HG03025 (cell line): ENCODE measurements at regions not wholly inside any gene's neighbourhood (a gene's known extent, or its start where the extent isn't known, plus 50 kb on each side); places are given as distances from the start of the nearest gene placed in this dataset.
A peak's percentile ranks its signal among the peaks of the same experiment; 100 is the strongest.
"Not testable (repeated sequence)": the region's sequence is repeated elsewhere in the genome, so short reads cannot be mapped to it uniquely, and the experiment has no call there.

Source experiments
- ATAC-seq: cut with Tn5 transposase; IDR thresholded peaks from one replicate; pipeline ENCODE4 v1.9.1; 2021; ENCODE audit warnings: mild to moderate bottlenecking, moderate library complexity; ENCODE audit not compliant: unreplicated experiment, low FRiP score

DNA sequence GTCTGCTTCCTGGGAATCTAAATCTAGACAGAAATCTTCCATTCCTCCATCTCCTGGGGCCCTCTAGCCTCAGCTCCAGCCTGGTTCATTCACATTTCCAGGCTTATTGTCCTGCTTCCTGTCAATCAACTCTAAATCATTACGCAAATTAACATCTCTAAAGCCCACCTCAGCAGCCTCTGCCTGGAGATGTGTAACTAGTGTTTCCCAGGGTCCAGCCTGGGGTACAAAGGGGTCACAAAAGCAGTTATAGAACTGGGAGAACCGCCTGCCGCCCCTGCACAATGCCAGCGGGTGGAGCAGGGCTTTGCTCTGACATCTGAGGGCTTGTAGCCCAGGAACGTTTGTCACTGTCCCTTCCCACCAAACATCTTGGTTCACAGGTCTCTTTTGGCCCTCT is 373.5 kb downstream of the RRAGC start:
- ATAC-seq, result no peak

DNA sequence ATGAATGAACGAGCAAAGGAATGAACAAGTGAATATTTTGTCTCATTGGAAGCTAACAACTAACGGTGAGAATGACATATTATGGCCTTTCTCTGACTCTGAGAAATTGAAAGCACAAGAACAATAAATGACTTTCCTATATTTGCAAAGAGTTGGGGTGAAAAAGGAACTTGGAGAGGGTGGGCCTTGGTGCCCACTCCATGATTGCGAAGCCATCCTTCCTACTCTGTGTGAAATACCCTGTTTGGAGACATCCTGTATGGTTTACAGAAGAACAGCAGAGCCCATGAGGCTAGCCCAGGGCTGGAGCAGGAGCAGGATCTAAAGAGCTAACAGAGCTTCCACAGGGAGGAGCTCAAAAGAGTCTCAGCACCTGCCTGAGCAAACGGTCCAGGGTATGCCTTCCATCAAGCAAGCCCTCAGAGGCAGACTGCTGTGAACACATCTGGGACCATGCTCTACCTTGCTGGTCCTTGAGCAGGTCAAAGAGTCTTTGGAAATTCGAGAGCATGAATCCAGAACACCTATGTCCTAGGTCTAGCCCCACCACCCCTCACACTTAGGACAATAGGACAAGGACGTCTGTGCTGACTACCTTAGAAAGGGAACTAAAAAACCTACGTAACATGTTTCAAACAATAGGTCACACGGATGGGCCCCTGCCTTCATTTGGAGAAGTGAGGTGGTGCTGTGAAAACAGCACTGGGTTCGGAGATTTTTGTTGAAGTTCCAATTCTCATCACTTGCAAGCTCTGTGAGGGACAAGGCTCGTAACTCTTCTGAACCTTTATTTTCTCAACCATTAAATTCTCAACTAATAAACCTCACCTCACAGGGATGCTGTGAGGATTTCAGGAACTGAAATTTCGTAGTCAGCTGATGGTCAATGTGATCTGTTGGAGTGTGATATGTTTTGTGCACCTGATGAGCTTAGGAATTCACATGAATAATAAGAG is 377.4 kb downstream of the RRAGC start:
- no peak for ATAC-seq

DNA sequence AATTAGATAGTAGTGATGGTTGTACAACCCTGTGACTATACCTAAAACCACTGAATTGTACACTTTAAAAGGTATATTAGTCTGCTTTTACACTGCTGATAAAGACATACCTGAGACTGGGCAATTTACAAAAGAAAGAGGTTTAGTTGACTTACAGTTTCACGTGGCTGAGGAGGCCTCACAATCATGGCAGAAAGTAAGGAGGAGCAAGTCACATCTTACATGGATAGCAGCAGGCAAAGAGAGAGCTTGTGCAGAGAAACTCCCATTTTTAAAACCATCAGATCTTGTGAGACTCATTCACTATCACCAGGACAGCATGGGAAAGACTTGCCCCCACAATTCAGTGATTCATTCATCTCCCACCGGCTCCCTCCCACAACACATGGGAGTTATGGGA is 379.9 kb downstream of the RRAGC start:
- ATAC-seq, result not testable (repeated sequence)

DNA sequence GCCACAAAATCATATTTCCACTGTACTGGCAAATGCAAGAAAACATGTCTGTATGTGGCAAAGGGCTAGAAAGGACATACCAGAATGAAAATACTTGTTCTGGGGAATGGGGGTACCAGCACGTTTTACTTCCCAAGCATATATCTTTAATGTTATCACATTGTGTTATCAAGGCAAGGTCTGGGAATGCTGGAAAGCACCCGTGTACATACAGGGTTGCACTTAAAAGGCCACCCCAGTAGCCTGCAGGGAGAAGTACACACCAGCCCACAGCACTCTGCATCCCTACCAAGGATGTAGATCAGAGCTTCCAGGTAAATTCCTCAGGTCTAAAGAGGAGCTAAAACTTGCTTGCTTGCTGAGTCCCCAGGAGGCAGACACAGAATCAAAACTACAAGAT is 381.8 kb downstream of the RRAGC start:
- ATAC-seq, result no peak

- no peak for ATAC-seq
These were observed 382.8 kb downstream of the RRAGC start for GRCh38 chr1:38476850-38477178.

DNA sequence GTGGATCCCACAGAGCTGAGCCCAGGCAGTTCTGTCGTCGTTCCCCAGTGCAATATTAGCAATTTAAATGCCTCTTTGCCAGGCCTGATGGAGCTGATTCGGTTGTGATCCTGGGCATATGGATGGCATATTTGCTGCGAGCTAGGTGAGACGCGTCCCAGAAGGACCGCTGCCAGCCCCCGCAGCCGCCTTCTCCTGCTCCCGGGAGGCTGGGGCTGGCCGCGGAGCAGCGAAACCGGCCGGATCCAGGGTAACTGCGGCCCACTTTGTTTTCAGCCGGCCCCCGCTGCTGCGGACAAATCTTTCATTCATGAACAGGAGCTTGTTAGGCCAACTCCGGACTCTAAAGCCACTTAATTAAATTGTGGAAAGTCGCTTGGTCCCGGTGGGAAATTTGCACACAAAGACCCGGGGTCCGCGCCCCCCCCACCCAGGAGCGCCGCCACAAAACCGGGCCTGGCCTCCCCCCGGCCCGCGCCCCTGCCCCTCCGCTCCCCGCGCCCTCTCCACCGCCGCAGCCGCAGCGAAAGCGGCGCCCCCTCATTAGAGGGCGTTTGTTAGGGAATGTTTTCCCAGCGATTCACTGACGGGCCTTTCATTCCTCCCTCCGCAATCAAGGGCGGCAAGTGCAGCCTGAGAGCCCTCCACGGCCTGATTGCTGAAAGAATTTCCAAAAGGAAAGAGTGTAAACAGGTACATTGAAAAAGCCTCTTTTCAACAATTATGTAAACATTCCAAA is 383.3 kb downstream of the RRAGC start:
- ATAC-seq, result no peak

- no peak for ATAC-seq
These were observed 384.0 kb downstream of the RRAGC start for GRCh38 chr1:38475624-38476005.

DNA sequence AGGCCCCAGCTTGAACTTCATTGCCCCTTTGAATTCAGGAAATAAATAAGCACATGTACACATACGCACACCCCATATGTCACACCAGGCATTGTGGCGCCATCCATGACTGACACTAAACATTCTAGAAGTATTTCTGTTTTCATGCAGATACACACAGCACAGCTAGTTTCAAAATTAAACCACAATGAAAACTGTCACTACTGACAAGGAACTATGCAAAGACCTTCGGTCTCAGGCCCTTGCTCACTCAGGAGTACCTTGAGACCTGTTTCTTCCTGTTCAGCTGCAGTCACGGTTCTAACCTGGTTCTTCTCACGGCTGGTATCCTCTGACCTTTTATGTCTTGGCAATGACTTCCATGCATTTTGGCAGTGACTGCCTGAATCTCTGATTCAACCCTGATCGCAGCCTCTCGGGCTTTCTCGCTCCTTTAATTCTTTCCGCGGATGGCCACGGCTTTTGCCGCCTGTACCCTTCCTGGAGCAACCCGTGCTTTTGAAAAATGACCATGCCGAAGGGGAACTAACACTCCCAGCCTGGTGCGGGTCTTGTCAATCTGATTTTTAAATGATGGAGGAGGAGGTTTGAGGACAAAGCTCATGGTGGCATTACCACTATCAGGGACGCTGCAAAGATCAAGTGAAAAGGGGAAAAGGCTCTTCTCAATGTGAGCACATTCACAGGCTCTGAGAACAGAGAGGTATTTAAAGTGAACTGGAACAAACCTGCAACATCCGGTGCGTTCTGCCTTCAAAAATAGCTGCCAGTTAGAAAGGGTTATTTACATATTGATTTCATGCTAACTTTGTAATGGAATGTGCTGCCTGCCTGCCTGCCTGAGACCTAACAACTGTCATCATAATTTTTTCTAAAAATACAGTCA is 384.6 kb downstream of the RRAGC start:
- peak; percentile 85 for ATAC-seq

- ATAC-seq, result no peak
These were observed 393.1 kb downstream of the RRAGC start for GRCh38 chr1:38466487-38466886.

GRCh38 chr1:38465460-38465859 is 394.1 kb downstream of the RRAGC start:
- ATAC-seq, result no peak

DNA sequence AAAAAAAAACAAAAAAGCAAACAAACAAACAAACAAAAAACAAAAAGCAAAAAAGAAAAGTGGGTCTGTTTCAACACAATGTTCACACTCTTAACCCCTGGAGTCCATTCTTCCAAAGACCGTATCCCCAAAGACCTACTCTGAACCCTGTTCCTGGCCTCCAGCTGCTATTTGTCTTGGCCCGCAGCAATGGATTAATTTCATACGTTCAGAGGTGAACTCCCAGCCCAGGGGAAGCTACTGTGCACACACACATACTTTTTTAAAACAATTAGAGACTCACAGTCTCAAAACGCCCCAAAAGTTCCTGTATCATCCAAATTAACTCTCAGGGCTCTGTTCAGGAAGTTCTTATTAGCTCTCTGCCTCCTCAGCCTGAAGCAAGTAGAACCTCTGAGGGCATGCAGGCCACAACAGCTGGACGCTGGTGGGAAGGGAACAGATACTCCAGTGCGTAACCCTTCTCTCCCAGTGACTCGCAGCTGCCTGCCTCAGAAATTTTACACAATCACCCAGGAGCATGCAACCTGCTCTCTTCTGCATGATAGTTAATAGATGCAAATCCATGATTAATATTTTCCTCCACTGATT is 395.4 kb downstream of the RRAGC start:
- ATAC-seq, result no peak

DNA sequence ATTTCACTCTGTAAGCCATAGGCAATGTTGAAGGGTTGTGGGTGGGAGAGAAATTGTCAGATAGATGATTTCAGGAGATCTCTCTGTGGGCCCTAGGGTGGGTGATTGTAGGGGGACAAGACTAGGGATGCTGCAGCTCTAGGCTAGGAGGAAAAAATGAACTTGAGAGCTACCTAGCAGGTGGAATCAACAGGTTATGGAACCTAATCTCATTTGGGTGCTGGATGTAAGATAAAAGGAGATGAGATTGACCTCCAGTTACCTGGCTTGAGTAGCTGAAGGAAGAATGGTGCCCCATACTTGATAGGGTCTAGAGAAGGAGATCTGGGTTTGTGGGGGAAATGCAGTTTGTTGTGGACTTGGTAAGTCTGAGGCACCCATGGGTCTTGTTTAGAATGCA is 396.5 kb downstream of the RRAGC start:
- no peak for ATAC-seq

GRCh38 chr1:38456531-38456876 is 403.1 kb downstream of the RRAGC start:
- ATAC-seq, result no peak

GRCh38 chr1:38455829-38456530 is 403.6 kb downstream of the RRAGC start:
- no peak for ATAC-seq

- no peak for ATAC-seq
These were observed 404.7 kb downstream of the RRAGC start for GRCh38 chr1:38454749-38455441.

DNA sequence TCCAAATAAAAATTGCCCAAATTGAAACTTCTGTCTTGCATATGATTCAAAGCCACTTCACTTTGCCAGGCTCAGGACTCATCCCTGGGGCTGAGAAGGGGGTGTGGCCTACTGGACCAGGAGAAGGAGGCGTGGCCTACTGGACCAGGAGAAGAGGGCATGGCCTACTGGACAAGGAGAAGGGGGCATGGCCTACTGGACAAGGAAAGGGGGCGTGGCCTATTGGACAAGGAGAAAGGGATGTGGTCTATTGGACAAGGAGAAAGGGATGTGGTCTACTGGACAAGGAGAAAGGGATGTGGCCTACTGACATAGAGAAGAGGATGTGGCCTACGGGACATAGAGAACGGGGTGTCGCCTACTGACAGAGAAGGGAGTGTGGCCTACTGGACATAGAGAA is 405.3 kb downstream of the RRAGC start:
- ATAC-seq, result no peak

DNA sequence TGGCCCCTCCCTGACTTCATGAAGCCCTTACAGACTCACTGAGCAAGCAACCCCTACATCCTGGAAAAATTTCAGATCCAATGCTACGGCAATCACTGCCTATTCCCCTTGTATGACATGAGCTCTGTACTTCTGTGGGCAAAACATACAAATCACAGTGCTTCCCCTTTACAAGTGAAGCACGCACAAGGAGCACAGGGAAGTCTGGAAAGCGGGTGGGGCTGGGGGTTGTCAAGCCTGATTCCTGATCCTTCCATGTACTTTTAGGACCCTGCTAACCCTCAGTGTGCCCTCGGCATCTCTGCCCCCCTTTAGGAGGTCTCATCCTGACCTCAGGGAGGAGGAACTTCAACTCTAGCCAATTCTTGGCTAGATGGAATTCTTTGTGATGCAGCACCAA is 405.7 kb upstream of the POU3F1 start:
- no peak for ATAC-seq

DNA sequence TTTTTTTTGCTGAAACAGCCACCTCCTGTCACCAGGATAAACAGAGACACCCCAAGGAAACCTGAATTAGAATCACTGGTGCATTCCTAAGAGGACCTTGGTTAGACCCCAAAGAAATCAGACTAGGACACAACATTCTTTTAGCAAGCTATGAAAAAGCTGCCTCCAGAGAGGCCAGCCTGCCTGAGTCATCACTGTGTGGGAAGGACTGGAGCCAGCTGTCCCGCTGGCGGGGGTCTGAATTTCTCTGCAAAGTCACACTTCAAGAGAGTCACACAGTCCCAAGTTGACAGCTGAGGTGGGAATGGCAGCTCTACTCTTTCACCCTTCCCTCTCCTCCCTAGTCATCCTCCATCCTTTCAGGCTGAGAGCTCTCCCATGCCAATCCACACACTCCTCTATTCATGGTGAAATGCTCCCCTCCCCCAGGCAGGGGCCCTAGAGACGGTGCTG is 405.0 kb upstream of the POU3F1 start:
- no peak for ATAC-seq

- no peak for ATAC-seq
These were observed 402.3 kb upstream of the POU3F1 start for GRCh38 chr1:38448893-38449292.
